ENCODE measurements at regions not wholly inside any gene's neighbourhood (a gene's known extent, or its start where the extent isn't known, plus 50 kb on each side); places are given as distances from the start of the nearest gene placed in this dataset.

DNA sequence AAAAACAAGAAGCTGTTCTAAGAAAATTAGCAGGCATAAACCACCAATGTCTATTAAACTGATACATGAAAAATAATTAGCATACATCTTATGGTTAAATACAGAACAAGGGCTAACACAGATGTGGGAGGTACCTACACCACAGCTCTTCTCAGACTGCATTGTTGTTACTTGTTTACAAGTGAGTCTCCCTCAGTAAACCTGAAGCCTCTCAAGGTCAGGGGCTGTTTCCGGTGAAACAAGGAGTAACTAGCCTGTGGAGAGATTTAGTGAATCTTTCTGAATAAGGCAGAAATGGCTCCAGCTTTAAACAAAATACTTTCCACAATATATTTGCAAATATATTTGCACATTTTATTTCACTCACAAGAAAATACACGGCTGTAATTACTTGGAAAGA is 244.0 kb downstream of the FIGN start:
- TF ChIP-seq POLR2A (IDR thresholded peaks at IDR 0.05) = no peak
- TF ChIP-seq, protein P1, sequence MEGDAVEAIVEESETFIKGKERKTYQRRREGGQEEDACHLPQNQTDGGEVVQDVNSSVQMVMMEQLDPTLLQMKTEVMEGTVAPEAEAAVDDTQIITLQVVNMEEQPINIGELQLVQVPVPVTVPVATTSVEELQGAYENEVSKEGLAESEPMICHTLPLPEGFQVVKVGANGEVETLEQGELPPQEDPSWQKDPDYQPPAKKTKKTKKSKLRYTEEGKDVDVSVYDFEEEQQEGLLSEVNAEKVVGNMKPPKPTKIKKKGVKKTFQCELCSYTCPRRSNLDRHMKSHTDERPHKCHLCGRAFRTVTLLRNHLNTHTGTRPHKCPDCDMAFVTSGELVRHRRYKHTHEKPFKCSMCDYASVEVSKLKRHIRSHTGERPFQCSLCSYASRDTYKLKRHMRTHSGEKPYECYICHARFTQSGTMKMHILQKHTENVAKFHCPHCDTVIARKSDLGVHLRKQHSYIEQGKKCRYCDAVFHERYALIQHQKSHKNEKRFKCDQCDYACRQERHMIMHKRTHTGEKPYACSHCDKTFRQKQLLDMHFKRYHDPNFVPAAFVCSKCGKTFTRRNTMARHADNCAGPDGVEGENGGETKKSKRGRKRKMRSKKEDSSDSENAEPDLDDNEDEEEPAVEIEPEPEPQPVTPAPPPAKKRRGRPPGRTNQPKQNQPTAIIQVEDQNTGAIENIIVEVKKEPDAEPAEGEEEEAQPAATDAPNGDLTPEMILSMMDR (IDR thresholded peaks at IDR 0.05) = no peak
